Adrenal gland (tissue), 5 donors: ENCODE measurements at regions not wholly inside any gene's neighbourhood (a gene's known extent, or its start where the extent isn't known, plus 50 kb on each side); places are given as distances from the start of the nearest gene placed in this dataset.

Experiments used
- POLR2A ChIP-seq, 2 donors: fragments of 450-650 bp; IDR thresholded peaks; one replicate each; pipeline ENCODE4 v1.6.1; 2017; ENCODE audit warnings: antibody characterized with exemption in 2 of 2, mild to moderate bottlenecking in 2 of 2, moderate library complexity in 1 of 2
- TF ChIP-seq, protein P1 (sequence below), 6 experiments: fragments of 450-650 bp in 4 of 6; fragments of 200-600 bp in 2 of 6; sonication (generic) in 1 of 6; IDR thresholded peaks; 1 replicate in 5 of 6; 2 replicates in 1 of 6; pipeline versions ENCODE4 v1.5.1 to v1.8.0; 2016 to 2021; ENCODE audit warnings: antibody characterized with exemption in 6 of 6, mild to moderate bottlenecking in 2 of 6, moderate library complexity in 1 of 6
- donor health status: DM: no; HTN: no; CAD: no.

DNA sequence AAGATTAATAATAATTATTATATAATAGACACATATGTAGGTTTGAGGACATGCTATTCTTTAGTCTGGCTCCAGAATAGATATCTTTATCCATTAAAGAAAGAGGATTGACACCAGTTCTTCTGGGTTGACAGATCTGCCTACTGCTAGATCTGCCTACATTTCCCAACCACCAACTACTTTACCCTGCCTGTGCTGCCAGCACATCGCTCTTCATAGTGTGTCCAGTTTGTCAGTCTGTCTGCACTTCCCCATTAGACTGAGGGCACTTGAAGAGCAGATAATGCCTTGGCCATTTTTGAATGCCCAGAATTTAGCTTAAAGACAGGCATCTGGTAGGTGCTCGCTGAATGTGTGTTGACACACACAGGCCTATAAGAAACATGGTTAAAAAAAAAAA is 910.1 kb upstream of the FAT3 start:
- no peak for TF ChIP-seq POLR2A (IDR thresholded peaks at IDR 0.05)
- TF ChIP-seq, protein P1, sequence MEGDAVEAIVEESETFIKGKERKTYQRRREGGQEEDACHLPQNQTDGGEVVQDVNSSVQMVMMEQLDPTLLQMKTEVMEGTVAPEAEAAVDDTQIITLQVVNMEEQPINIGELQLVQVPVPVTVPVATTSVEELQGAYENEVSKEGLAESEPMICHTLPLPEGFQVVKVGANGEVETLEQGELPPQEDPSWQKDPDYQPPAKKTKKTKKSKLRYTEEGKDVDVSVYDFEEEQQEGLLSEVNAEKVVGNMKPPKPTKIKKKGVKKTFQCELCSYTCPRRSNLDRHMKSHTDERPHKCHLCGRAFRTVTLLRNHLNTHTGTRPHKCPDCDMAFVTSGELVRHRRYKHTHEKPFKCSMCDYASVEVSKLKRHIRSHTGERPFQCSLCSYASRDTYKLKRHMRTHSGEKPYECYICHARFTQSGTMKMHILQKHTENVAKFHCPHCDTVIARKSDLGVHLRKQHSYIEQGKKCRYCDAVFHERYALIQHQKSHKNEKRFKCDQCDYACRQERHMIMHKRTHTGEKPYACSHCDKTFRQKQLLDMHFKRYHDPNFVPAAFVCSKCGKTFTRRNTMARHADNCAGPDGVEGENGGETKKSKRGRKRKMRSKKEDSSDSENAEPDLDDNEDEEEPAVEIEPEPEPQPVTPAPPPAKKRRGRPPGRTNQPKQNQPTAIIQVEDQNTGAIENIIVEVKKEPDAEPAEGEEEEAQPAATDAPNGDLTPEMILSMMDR (IDR thresholded peaks at IDR 0.05): no peak
